ENCODE measurements at regions not wholly inside any gene's neighbourhood (a gene's known extent, or its start where the extent isn't known, plus 50 kb on each side); places are given as distances from the start of the nearest gene placed in this dataset.
"Not testable (repeated sequence)": the region's sequence is repeated elsewhere in the genome, so short reads cannot be mapped to it uniquely, and the experiment has no call there.

DNA sequence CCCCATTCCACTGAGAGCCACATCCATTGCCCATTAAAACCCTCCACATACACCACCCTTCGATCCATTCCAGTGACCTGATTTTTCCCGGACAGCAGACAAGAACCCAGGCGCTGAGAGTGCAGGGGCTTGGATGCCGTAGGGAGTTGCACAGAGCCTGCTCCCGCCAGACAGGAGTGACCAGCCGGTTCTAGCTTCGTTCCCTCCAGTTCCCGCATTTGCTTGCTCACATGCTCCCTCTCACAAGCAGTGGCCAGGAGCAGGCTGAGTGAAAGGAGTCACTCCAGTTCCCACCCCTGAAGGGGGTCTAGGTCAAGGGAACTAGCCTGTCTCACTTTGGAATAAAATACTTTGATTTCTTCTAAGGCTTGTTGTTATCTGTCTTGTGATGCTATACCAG is 119.5 kb downstream of the SKIDA1 start:
- no peak for DNase-seq (ENCODE audit: low spot score)

DNA sequence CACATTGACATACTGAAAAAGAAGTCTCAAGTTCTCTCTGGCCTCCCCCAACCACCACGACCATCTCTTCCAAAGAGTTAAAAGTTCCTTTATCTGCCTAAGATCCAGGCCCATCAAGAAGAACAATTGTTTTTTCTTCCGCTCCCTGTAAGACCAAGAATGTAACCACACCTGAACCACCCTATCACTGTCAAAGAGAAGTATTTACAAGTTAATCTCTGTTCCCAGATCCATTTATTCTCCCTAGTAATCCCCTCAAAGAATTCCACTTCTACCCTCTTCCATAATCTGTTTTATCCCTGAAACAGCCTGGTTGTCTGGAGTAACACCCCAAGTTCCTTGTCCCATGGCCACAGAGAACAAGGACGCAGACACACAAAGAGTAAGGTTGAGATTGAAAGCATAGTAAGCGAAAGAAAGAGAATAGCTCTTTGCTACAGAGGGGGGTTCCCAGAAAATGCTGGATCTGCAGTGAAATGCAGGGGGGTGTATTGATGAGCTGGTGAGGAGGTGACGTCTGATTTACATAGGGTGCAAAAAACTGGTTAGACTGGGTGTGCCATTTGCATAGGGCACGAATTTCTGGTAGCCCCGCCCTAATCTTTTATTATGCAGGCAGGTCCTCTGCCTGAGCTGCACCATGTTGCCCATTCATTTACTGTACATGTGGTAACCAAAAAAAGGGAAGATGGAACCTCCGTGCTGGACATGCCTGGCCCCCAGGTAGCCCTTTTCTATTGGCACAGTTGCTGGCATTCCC is 122.0 kb downstream of the SKIDA1 start:
- DNase-seq (ENCODE audit: low spot score), result no peak

DNA sequence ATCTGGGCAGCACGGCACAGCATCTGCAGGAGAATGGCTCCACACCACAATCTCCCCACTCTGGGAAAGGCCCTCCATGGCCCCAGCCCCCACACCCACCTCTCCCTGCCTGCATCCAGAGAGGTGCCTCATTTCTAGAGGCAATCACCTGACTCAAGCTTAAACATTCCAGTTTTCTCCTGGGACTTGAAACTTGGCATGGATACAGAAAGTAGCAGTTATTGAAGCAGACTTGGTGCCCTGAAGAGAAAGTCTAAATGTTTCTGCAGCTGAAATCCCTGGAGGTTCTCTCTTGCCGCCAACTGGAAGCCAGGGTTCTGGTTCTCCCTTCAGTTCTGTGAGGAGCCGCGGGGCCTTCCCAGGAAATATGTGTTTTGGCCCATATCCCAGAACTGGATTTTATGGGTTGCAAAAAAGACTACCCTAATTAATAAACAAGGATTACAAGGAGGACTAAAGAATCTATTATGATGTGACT is 122.8 kb downstream of the SKIDA1 start:
- peak; percentile 68 for DNase-seq (ENCODE audit: low spot score)

- DNase-seq (ENCODE audit: low spot score), result peak; percentile 96
Measured at GRCh38 chr10:21401196-21401595, 124.3 kb downstream of the SKIDA1 start.

DNA sequence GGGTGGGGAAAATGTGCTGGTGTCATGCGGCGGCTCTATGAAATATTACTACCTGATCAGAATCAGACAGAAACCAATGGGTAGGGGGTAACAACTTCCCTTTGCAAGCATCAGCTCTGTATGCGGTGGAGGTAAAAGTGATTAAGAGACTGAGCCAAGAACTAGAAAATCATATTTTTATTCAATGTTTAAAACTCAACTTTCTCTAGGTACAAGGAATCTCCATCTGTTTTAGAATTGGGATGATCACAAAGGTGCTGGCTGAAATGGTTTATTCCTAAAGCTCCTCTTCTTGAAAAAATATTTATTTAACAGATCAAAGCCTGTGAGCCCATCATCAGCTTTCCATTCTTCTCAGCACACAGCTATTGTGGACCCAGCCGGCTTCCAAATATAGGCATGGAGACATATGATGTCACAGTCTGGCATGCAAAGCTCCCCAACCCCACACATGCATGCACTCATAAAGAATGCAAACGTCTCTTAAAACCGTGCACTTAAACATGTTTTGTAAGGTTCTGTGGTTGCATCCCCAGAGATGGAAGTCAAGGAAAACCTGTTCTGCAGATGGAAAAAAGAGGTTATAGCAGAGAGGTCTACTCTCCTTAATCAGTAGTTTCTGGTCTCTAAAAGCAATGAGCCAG is 126.0 kb downstream of the SKIDA1 start:
- DNase-seq (ENCODE audit: low spot score), result peak; percentile 76

DNA sequence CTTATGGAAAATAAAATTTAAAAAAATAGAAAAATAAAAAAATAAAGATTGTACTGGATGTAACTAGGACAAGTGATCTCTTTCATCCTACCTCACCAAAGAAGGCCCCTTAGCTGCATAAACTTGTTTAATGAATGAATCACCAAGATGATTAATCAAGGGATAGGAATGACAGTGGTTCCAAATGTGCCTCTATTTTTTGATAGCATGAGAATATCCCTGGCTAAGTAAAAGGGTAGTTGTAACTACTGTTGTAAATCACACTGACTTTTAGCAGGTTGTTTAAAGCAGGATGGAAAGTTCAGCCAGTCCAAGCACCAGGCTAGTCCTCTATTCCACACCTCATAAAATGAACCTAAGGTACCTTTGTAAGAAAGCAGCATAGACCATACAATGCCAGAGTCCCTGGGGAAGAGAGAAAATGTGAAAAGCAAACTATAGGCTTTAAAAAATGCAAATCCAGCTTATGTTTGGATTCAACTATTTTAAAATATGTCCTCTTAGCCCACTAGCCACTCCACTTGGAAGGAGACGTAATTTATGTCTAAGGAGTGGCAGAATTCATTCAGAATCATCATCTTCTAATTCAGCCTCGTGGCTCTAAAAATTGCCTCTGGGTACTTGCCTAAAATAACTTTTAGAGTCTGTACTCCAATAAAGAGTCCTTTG is 126.8 kb downstream of the SKIDA1 start:
- peak; percentile 79 for DNase-seq (ENCODE audit: low spot score)

DNA sequence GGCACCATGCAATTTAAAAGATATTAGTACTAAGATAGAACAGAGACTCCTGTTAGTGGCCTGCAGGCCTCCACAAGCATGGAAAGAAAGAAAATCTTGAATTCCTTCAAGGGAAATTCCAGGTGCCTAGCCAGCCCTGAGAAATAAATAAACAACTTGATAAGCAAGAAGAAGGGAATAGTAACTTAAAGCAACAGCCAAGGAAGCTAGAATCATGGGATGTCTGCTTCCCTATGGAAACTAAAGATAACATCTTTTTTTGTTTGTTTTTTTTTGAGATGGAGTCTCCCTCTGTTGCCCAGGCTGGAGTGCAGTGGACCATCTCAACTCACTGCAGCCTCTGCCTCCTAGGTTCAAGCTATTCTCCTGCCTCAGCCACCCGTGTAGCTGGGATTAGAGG is 128.6 kb downstream of the SKIDA1 start:
- peak; percentile 49 for DNase-seq (ENCODE audit: low spot score)

DNA sequence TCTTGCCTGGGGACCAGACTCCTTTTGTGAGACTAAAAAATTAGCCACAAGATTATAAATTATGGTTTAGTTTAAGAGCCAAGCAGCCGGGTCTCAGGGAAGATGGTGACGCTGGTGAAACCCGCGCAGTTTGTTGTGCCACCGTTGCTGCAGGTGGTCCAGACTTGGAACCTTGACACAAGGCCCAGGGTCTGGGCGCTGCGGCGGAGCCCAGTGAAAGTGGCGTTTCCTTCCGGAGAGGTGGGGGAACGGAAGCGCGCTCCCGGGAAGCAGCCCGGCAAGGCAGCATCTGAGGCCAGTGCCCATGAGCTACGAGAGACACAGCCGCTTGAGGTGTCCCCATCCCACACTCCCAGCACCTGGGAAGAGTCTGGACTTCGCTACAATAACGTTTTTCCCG is 131.6 kb downstream of the SKIDA1 start:
- DNase-seq (ENCODE audit: low spot score), result no peak

DNA sequence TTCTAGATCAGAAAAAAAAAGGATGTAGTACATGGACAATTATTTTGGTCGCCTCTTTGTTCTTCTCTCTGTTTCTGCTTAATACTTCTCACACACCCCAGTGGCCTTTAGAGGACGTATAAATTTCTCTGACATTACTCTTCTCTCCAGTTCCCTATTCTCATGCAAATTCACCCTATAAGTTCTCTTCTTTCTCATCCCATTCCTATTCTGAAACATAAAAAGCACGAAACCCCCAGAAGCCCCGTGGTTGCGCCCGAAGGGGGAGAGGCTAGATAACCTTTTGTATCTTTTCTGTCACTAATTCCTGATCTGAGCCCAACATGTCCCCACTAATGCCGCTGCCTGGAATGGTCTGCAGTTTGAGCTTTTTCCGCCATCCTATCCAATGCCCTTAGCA is 136.9 kb downstream of the SKIDA1 start:
- no peak for DNase-seq (ENCODE audit: low spot score)

DNA sequence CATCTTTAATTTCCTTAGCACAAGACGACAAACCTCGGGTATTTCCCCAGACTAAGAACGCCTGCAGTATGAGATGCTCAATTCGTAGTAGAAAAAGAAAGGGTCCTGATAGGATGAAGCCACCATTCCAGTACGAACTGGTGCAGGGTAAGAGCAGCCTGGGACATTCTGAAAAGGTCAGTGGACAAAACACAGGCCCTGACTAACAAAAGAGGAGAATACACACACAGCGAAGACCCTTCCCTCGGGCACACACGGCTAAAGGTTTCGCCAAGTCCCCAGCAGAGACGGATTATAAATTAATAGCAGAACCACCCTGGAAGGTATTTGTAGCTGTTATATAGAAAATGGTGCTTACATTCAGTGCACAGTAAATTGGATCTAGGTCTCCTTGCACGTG is 137.6 kb downstream of the SKIDA1 start:
- no peak for DNase-seq (ENCODE audit: low spot score)

DNA sequence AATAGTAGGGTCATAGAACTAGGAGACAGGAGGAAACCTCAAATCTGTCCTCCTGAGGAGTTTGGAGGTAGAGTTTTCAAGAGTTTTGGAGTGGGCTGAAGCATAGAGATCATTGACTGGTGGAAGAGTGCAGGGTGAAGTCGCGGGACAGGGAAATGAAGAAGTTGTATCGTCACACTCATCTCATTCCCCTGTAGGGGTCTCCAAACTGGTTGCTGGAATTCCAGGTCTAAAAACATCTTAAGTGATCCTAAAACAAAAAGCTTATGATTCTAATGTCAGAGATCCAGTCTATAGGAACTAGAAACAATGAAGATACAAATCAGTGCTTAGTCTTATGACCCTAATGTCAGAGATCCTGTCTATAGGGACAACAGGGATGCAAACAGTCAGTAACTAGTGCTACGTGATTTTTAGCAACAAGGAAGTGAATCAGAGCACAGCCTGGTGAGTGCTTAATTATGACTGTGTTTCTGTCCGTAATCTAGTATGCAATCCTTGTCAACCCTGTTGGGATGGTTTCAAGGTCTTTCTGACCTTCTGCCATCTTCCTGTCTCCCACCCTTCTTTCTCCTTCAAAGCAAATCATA is 139.4 kb downstream of the SKIDA1 start:
- DNase-seq (ENCODE audit: low spot score), result no peak

- no peak for DNase-seq (ENCODE audit: low spot score)
Measured at GRCh38 chr10:21385536-21385935, 139.9 kb downstream of the SKIDA1 start.

- DNase-seq (ENCODE audit: low spot score), result no peak
Measured at GRCh38 chr10:21379143-21379542, 146.3 kb downstream of the SKIDA1 start.

DNA sequence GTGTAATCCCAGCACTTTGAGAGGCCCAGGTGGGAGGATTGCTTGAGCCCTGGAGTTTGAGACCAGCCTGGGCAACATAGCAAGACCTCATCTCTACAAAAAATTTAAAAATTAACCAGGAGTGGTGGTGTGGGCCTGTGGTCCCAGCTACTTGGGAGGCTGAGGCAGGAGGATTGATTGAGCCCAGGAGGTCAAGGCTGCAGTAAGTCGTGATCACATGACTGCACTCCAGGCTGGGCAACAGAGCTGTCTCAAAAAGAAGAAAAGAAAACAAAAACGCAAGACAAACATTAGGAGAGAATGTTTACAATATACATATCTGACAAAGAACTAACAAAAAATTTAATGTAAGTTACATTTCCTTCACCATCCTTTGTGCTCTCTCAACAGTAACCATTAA is 150.2 kb downstream of the SKIDA1 start:
- DNase-seq (ENCODE audit: low spot score), result not testable (repeated sequence)

- DNase-seq (ENCODE audit: low spot score), result not testable (repeated sequence)
Measured at GRCh38 chr10:21373881-21374280, 151.6 kb downstream of the SKIDA1 start.

GRCh38 chr10:21372651-21373410 is 152.7 kb downstream of the SKIDA1 start:
- DNase-seq (ENCODE audit: low spot score), result peak; percentile 70

GRCh38 chr10:21369697-21370096 is 155.8 kb downstream of the SKIDA1 start:
- no peak for DNase-seq (ENCODE audit: low spot score)

DNA sequence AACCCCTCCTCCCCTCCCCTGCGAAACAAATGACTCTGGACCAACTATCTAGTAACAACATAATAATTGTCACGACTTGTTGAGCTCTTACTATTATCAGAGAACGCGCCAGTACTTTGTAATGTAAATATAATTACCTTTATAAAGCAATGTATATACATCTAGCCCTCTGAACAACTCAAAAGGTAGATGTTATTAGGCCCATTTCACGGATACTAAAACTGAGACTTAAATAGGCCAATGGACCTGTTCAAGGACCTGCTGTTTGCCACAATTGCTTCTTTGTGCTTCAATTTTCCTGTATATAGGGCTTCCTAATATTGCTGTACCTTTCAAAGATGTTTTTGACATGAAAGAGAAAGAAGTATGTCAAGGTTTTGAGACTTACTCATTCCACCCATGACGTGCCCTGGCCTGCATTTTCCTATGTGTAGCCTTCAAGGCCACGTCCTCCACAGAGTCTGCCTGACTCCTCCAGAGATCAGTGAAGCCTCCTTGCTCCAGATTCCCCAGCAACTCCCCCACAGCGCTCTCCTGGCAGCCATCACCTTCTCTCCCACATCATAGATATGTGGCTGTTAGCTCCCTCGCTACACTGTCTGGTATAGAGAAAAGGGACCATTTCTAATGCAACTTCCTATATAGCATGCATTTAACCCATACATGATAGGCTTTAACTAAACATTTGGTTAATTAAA is 156.6 kb downstream of the SKIDA1 start:
- DNase-seq (ENCODE audit: low spot score), result no peak

- DNase-seq (ENCODE audit: low spot score), result no peak
Measured at GRCh38 chr10:21368022-21368582, 157.4 kb downstream of the SKIDA1 start.

DNA sequence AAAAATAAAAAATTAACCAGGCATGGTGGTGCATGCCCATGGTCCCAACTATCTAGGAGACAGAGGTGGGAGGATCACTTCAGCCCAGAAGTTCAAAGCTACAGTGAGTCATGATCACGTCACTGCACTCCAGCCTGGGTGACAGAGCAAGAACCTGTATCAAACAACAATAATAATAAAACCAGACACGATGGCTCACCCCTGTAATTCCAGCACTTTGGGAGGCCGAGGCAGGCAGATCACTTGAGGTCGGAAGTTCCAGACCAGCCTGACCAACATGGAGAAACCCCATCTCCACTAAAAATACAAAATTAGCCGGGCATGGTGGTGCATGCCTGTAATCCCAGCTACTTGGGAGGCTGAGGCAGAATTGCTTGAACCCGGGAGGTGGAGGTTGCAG is 159.4 kb downstream of the SKIDA1 start:
- peak; percentile 94 for DNase-seq (ENCODE audit: low spot score)

All from kidney tubule cell (primary cell).